Stimulated activated naive CD4-positive, alpha-beta T cell treated with Interleukin-2 at 50 U/mL for 16 hours (primary cell): ENCODE measurements at regions not wholly inside any gene's neighbourhood (a gene's known extent, or its start where the extent isn't known, plus 50 kb on each side); places are given as distances from the start of the nearest gene placed in this dataset.

Experiments used
- DNase-seq: peaks from one replicate; lab custom pipeline; 2025; lab: John Stamatoyannopoulos, UW

GRCh38 chr3:18036450-18036815 lies 294.0 kb upstream of the TBC1D5 start:
- no peak for DNase-seq

- no peak for DNase-seq
These were observed 293.4 kb upstream of the TBC1D5 start for GRCh38 chr3:18035641-18036449.

- DNase-seq: no peak
These were observed 291.2 kb upstream of the TBC1D5 start for GRCh38 chr3:18033581-18034108.

GRCh38 chr3:18030371-18030870 lies 288.0 kb upstream of the TBC1D5 start:
- DNase-seq: no peak

- DNase-seq: no peak
These were observed 284.9 kb upstream of the TBC1D5 start for GRCh38 chr3:18027161-18027939.

- DNase-seq: no peak
These were observed 282.3 kb upstream of the TBC1D5 start for GRCh38 chr3:18024715-18025114.

GRCh38 chr3:18019161-18019495 lies 276.7 kb upstream of the TBC1D5 start:
- DNase-seq: no peak

GRCh38 chr3:18018491-18019160 lies 276.2 kb upstream of the TBC1D5 start:
- no peak for DNase-seq

- no peak for DNase-seq
These were observed 273.9 kb upstream of the TBC1D5 start for GRCh38 chr3:18016366-18016765.

GRCh38 chr3:18012933-18013332 lies 270.5 kb upstream of the TBC1D5 start:
- no peak for DNase-seq

- no peak for DNase-seq
These were observed 270.0 kb upstream of the TBC1D5 start for GRCh38 chr3:18012436-18012835.

- no peak for DNase-seq
These were observed 269.0 kb upstream of the TBC1D5 start for GRCh38 chr3:18011387-18011786.

GRCh38 chr3:18010001-18010400 lies 267.6 kb upstream of the TBC1D5 start:
- no peak for DNase-seq

GRCh38 chr3:18008706-18009368 lies 266.4 kb upstream of the TBC1D5 start:
- DNase-seq: no peak

- no peak for DNase-seq
These were observed 265.5 kb upstream of the TBC1D5 start for GRCh38 chr3:18007980-18008379.

- no peak for DNase-seq
These were observed 253.3 kb upstream of the TBC1D5 start for GRCh38 chr3:17995769-17996168.

GRCh38 chr3:17994167-17994566 lies 251.7 kb upstream of the TBC1D5 start:
- DNase-seq: no peak

GRCh38 chr3:17990390-17990789 lies 248.0 kb upstream of the TBC1D5 start:
- DNase-seq: no peak

GRCh38 chr3:17986348-17986816 lies 244.0 kb upstream of the TBC1D5 start:
- no peak for DNase-seq

- DNase-seq: no peak
These were observed 243.4 kb upstream of the TBC1D5 start for GRCh38 chr3:17985658-17986347.

GRCh38 chr3:17983106-17983505 lies 240.7 kb upstream of the TBC1D5 start:
- no peak for DNase-seq
